OCI-LY7 (cell line): ENCODE measurements at regions not wholly inside any gene's neighbourhood (a gene's known extent, or its start where the extent isn't known, plus 50 kb on each side); places are given as distances from the start of the nearest gene placed in this dataset. TPM values are rescaled to one million over a fixed set of nuclear protein-coding genes. Genes with fewer than 3 reads are reported as not detected.

Source experiments
- BruUV-seq: library from RNA; stranded (reverse); fragments of 400-500 nt; replicated peaks from 2 replicates; lab custom pipeline; 2021; lab: Mats Ljungman, UMichigan
- CTCF ChIA-PET: fragments of 300-600 bp; sonication (Branson Sonifier 250); formaldehyde crosslinking; loops from one replicate; lab custom pipeline; 2022; ENCODE audit warnings: antibody characterized with exemption; ENCODE audit not compliant: unreplicated experiment; lab: Charles Lee
- POLR2A ChIA-PET: fragments of 300-600 bp; sonication (Branson Sonifier 250); formaldehyde crosslinking; loops from one replicate; lab custom pipeline; 2022; ENCODE audit warnings: antibody characterized with exemption; lab: Charles Lee
- DNase-seq: peaks from one replicate; pipeline ENCODE4 v3.0.0-alpha.2; 2015; ENCODE audit warnings: low spot score
- H2AFZ ChIP-seq: fragments of 200-600 bp; sonication (generic), shearing (Covaris generic); 2 replicates; pipeline ENCODE4 v1.6.1; 2014; ENCODE audit warnings: mild to moderate bottlenecking, antibody characterized with exemption, low read length, moderate library complexity
- H3K27ac ChIP-seq: fragments of 200-600 bp; sonication (generic); 2 replicates; pipeline ENCODE4 v1.5.1; 2014; ENCODE audit warnings: mixed run types, low read depth, mild to moderate bottlenecking, moderate library complexity, low read length, inconsistent platforms; ENCODE audit not compliant: poor library complexity, severe bottlenecking
- H3K36me3 ChIP-seq: fragments of 200-600 bp; sonication (generic); 2 replicates; pipeline ENCODE4 v1.6.1; 2014; ENCODE audit warnings: mild to moderate bottlenecking, antibody characterized with exemption, low read length, moderate library complexity, mixed read lengths; ENCODE audit not compliant: insufficient read depth
- H3K4me1 ChIP-seq: fragments of 200-600 bp; sonication (generic); 2 replicates; pipeline ENCODE4 v1.5.1; 2014; ENCODE audit warnings: mild to moderate bottlenecking, low read length; ENCODE audit not compliant: insufficient read depth, poor library complexity, severe bottlenecking
- H3K4me2 ChIP-seq: fragments of 200-600 bp; sonication (generic); 2 replicates; pipeline ENCODE4 v1.6.1; 2014; ENCODE audit warnings: mild to moderate bottlenecking, low read length
- H3K4me3 ChIP-seq: fragments of 200-600 bp; sonication (generic); 2 replicates; pipeline ENCODE4 v1.5.1; 2014; ENCODE audit warnings: mild to moderate bottlenecking, low read depth, low read length; ENCODE audit not compliant: poor library complexity, severe bottlenecking
- H3K79me2 ChIP-seq: fragments of 200-600 bp; sonication (generic); 2 replicates; pipeline ENCODE4 v1.6.1; 2016; ENCODE audit warnings: low read depth, mild to moderate bottlenecking, low read length, moderate library complexity, mixed read lengths; ENCODE audit not compliant: insufficient read depth
- H3K9me2 ChIP-seq: fragments of 200-600 bp; sonication (generic); 2 replicates; pipeline ENCODE4 v1.6.1; 2016; ENCODE audit warnings: mild to moderate bottlenecking, low read length, mixed read lengths; ENCODE audit not compliant: insufficient read depth
- H3K9me3 ChIP-seq: fragments of 200-600 bp; sonication (generic); 2 replicates; pipeline ENCODE4 v1.6.1; 2014; ENCODE audit warnings: mild to moderate bottlenecking, mixed run types, low read length, mixed read lengths
- H4K20me1 ChIP-seq: fragments of 200-600 bp; sonication (generic); 2 replicates; pipeline ENCODE4 v1.6.1; 2014; ENCODE audit warnings: mild to moderate bottlenecking, antibody characterized with exemption, low read length, moderate library complexity, mixed read lengths; ENCODE audit not compliant: insufficient read depth
- CTCF ChIP-seq: fragments of 200-600 bp; sonication (generic); conservative IDR thresholded peaks from 2 replicates; pipeline ENCODE4 v1.5.1; 2014; ENCODE audit warnings: mild to moderate bottlenecking, antibody characterized with exemption, low read length, moderate library complexity, mixed read lengths
- EZH2phosphoT487 ChIP-seq: fragments of 200-600 bp; sonication (generic); IDR thresholded peaks from 2 replicates; pipeline ENCODE4 v1.6.1; 2018; ENCODE audit warnings: low read depth, borderline replicate concordance, mild to moderate bottlenecking, mixed run types, antibody characterized with exemption, low read length, moderate library complexity, mixed read lengths
- intact Hi-C: fragments of 100-400 bp; cut with micrococcal nuclease; formaldehyde crosslinking; loops from one replicate; pipeline ENCODE4 v1.10.0; 2022; ENCODE audit not compliant: unreplicated experiment
- small RNA-seq: library from RNA; depleted of rRNA; stranded (forward); fragments of <200 nt; gene quantifications from one replicate; pipeline ENCODE3, GENCODE V24; 2014

DNA sequence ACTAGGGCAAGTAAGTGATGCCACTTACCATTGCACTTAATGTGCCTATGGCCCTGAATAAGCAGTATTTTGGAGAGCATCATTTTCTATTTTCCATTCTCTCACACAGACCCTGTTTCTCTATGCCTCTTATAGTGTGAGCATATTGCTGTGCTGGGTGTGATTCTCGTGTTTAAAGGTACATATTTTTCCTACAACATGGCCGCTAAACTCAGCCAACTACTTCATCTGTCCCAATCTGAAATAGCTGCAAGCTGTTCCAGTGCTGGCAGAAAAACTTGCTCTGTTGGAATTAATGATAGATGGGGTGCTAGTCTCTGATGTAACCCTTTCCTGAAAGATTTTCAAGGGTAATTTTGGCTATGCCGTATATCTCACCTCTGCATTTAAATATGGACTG lies 97.5 kb downstream of the ZNF326 start:
- no peaks in the 10 kb centered on the region for H4K20me1 ChIP-seq
- intact Hi-C loops: no loop called here
- H3K36me3 ChIP-seq: no peaks in the 10 kb centered on the region
- no TSS peak for BruUV-seq
- H2AFZ ChIP-seq: no peak overlapping the region
- TF ChIP-seq EZH2phosphoT487 (no peak), CTCF (no peak)
- DNase-seq: no peak
- H3K27ac ChIP-seq: no peak overlapping the region
- H3K9me3 ChIP-seq: no peaks in the 10 kb centered on the region
- no peak overlapping the region for H3K4me3 ChIP-seq
- H3K4me1 ChIP-seq: no peaks in the 10 kb centered on the region
- no peaks in the 10 kb centered on the region for H3K9me2 ChIP-seq
- ChIA-PET POLR2A (no interaction called here), CTCF (no interaction called here)
- H3K79me2 ChIP-seq: no peaks in the 10 kb centered on the region
- no peak overlapping the region for H3K4me2 ChIP-seq

Small RNAs in the stretch of these regions (small RNA-seq; reads per million reads assigned to genes)
- not detected for gene RNU6-695P
